Sigmoid colon (tissue), 4 donors: ENCODE measurements at regions not wholly inside any gene's neighbourhood (a gene's known extent, or its start where the extent isn't known, plus 50 kb on each side); places are given as distances from the start of the nearest gene placed in this dataset.

ENCODE experiments used
- CTCF ChIP-seq, 4 experiments: fragments of 450-650 bp in 3 of 4; fragments of 200-600 bp in 1 of 4; IDR thresholded peaks; one replicate each; pipeline ENCODE4 v1.5.1; 2016 to 2019; ENCODE audit warnings: antibody characterized with exemption in 4 of 4, mild to moderate bottlenecking in 3 of 4, moderate library complexity in 2 of 4
- EP300 ChIP-seq, 4 donors: sonication (generic); formaldehyde crosslinking; IDR thresholded peaks; one replicate each; pipeline ENCODE4 v1.6.1; 2017; ENCODE audit warnings: antibody characterized with exemption in 4 of 4
- POLR2A ChIP-seq, 2 donors: fragments of 450-650 bp; IDR thresholded peaks; one replicate each; pipeline ENCODE4 v1.6.1; 2016; ENCODE audit warnings: antibody characterized with exemption in 2 of 2, mild to moderate bottlenecking in 2 of 2, moderate library complexity in 2 of 2
- POLR2AphosphoS5 ChIP-seq, 4 donors: sonication (generic); formaldehyde crosslinking; IDR thresholded peaks; one replicate each; pipeline ENCODE4 v1.6.1; 2017; ENCODE audit warnings: antibody characterized with exemption in 4 of 4

- no peak for TF ChIP-seq CTCF (IDR thresholded peaks at IDR 0.05)
- TF ChIP-seq POLR2AphosphoS5 (IDR thresholded peaks at IDR 0.05): peak in 1 of 4 donors; percentile 16
- no peak for TF ChIP-seq EP300 (IDR thresholded peaks at IDR 0.05)
- no peak for TF ChIP-seq POLR2A (IDR thresholded peaks at IDR 0.05)
These were observed 51.1 kb upstream of the ADRB1 start for GRCh38 chr10:113992471-113993011.
